Activated T-cell treated with anti-CD3 and anti-CD28 coated beads for 1 hour (primary cell): ENCODE measurements at regions not wholly inside any gene's neighbourhood (a gene's known extent, or its start where the extent isn't known, plus 50 kb on each side); places are given as distances from the start of the nearest gene placed in this dataset.
"Not testable (repeated sequence)": the region's sequence is repeated elsewhere in the genome, so short reads cannot be mapped to it uniquely, and the experiment has no call there.

Experiments
- DNase-seq: peaks from one replicate; pipeline ENCODE4 v3.0.0-alpha.2; 2020; ENCODE audit warnings: low read depth

GRCh38 chr18:8882632-8883408 lies 177.5 kb downstream of the MTCL1 start:
- DNase-seq, result no peak

DNA sequence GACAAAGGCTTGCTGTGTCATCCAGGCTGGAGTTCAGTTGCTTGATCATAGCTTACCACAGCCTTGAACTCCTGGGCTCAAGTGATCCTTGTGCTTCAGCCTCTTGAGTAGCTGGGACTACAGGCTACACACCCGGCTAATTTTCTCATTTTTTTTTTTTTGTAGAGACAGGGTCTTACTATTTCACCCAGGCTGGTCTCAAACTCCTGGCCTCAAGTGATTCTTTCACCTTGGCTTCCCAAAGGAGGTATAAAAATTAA lies 178.0 kb downstream of the MTCL1 start:
- no peak for DNase-seq

DNA sequence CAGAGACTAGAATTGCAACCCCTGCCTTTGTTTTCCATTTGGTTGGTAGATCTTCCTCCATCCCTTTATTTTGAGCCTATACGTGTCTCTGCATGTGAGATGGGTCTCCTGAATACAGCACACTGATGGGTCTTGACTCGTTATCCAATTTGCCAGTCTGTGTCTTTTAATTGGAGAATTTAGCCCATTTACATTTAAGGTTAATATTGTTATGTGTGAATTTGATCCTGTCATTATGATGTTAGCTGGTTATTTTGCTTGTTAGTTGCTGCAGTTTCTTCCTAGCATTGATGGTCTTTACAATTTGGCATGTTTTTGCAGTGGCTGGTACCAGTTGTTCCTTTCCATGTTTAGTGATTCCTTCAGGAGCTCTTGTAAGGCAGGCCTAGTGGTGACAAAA lies 182.5 kb downstream of the MTCL1 start:
- DNase-seq, result not testable (repeated sequence)

GRCh38 chr18:8889489-8889888 lies 184.1 kb downstream of the MTCL1 start:
- no peak for DNase-seq

GRCh38 chr18:8890503-8890902 lies 185.1 kb downstream of the MTCL1 start:
- DNase-seq, result not testable (repeated sequence)

DNA sequence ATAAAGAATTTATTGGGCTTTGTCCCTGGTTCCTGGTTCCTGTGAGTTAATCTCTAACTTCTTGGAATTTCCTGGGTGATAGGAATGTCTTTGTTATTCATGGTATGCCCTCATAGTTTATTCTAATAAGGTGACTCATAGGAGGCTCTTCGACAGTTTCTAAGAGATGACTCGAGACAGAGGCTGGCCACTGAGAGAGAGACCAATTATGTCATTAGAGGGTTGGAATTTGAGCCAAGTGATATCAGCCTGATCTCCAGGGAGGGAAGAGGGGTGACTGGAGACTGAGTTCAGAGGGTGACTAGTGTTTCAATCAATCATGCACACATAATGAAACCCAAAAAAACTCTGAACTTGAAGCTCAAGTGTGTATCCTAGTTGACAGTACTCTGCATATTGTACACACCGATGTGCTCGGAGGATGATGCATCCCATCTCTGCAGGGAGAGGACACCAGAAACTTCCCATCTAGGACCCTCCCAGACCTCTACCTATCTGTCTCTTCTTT lies 185.7 kb downstream of the MTCL1 start:
- no peak for DNase-seq

DNA sequence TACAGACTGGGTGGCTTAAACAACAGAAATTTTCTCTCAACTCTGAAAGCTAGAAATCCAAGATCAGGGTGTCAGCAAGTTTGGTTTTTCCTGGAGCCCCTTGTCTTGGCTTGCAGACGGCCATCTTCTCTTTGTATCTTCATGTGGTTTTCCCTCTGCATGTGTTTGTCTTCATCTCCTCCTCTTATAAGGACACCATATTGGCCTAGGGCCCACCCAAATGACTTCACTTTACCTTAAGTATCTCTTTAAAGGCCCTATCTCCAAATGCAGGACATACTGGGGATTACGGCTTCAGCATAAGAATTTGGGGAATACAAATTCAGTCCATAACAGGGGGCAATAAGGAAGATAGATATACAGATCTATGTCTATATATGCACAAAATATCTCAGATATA lies 187.9 kb downstream of the MTCL1 start:
- DNase-seq, result no peak

DNA sequence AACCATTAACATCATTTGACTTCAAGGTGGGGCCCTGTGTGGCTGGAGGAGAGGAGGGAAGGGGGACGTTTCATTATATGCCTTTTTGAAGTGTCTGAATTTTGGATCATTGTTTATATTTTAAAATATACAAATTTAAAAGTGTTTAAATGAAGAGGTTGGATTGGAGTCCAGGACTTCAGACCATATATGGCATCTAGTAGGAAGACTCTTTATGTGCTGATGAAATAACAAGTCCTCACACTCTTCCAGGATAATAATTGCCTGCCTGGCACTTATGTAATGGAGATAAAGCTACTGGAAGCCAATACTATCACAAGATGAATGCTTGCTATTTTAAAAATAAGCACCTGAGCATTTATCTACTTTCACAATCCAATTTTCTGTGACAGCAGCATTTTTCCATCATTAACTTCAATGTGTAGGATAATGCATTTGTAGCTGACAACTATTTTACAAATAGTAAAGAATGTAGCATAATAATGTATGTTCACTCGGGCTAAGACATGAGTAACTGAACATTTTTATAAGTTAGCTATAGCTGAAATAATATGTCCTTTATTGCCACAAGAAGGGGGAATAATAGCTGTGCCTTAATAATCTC lies 188.4 kb downstream of the MTCL1 start:
- no peak for DNase-seq

DNA sequence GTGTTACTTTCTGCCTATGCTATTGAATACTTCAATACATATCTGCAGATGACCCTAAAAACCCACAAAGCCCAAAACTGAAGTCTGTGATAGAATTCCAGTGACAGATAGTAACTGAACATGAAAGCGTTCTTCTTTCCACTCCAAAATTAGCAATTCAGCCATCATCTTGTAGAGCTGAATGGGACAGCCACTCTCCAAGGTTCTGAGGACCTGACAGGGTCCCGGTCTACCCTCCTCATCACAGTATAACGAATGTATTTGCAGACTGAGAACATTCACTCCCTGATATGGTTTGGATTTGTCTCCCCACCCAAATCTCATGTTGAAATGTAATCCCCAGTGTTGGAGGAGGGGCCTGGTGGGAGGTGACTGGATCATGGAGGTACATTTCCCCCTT lies 189.5 kb downstream of the MTCL1 start:
- no peak for DNase-seq

- no peak for DNase-seq
Measured at GRCh38 chr18:8895341-8895740, 190.0 kb downstream of the MTCL1 start.

- DNase-seq, result no peak
Measured at GRCh38 chr18:8895987-8896619, 190.7 kb downstream of the MTCL1 start.

GRCh38 chr18:8899000-8899399 lies 193.6 kb downstream of the MTCL1 start:
- no peak for DNase-seq

- DNase-seq, result no peak
Measured at GRCh38 chr18:8900552-8900951, 195.2 kb downstream of the MTCL1 start.

DNA sequence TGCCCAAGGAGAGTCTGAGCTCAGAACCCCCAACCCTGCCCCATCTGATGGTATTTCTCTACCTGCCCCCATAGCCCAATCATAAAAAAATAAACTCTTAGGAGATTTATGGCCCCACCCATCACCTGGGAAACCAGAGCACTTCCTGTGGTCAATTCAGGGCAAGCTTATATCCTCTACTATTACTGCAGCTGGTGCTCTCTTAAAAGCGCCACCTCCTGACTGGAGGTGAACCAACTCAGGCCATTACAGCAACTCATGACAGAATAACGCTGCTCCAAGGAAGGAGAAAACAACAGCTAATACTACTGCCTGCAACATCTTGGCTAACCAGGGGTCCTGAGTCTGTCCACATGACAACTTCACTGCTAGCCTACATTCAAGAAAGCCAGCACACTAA lies 195.7 kb downstream of the MTCL1 start:
- DNase-seq, result no peak

DNA sequence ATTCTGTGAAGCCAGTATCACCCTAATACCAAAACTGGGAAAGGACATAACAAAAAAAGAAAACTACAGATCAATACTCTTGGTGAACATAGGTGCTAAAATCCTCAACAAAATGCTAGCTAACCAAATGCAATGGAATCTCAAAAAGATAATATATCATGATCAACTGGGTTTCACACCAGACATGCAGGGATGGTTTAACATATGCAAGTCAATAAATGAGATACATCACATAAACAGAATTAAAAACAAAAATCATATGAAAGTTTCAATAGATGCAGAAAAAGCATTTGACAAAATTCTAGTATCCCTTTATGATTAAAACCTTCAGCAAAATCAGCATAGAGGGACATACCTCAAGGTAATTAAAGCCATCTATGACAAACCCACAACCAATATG lies 198.2 kb upstream of the NDUFV2 start:
- DNase-seq, result no peak

DNA sequence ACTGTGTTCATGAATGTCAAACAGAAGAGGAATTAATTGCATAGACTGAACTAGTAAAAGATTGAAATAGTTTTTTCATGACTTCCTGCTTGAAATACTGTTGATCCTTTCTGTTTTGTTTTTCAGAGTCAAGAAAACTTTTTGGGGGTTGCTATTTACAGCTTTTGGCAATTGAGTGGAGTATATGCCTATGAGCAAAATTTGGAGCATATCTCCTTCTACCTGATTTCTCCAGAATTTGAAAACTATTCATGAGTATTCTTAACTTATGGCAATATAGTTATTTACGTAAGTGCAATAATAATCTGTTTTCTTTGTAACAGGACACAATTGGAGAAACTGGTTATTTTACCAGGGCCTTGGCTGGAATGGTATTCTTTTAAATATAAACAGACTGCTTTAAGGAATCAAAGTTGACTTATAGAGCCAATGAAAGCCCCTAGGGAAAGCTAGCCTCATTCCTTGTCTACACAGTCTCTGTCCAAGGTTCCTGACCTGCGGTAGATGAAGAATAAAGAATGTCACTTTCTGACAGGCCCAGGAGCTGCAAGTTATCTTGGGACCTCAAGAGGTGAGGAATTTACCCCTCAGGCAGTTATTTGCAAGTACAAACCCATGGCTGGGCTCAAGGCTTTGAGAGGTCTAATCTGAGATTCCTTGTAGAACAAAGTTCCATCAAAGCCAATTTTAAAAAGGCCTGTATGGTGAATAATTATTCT lies 193.5 kb upstream of the NDUFV2 start:
- DNase-seq, result no peak

GRCh38 chr18:8910186-8910822 lies 192.2 kb upstream of the NDUFV2 start:
- no peak for DNase-seq

DNA sequence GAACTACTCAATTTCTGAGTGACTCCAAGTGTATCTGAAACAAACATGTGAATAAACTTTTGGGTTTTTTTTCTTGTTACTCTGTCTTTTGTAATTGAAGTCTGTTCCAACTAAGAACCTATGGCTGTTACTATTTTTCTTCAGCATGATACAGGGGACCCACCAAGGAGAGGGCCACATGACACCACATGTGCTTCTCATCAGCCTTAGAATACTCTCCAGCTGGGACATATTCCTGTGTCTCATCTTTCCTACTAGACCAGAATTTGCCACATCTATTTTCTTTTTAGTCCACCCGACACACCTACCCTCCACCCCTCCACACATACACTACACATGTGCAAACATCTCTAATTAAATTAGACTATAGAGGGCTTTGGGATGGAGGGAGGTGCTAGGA lies 191.7 kb upstream of the NDUFV2 start:
- DNase-seq, result no peak

DNA sequence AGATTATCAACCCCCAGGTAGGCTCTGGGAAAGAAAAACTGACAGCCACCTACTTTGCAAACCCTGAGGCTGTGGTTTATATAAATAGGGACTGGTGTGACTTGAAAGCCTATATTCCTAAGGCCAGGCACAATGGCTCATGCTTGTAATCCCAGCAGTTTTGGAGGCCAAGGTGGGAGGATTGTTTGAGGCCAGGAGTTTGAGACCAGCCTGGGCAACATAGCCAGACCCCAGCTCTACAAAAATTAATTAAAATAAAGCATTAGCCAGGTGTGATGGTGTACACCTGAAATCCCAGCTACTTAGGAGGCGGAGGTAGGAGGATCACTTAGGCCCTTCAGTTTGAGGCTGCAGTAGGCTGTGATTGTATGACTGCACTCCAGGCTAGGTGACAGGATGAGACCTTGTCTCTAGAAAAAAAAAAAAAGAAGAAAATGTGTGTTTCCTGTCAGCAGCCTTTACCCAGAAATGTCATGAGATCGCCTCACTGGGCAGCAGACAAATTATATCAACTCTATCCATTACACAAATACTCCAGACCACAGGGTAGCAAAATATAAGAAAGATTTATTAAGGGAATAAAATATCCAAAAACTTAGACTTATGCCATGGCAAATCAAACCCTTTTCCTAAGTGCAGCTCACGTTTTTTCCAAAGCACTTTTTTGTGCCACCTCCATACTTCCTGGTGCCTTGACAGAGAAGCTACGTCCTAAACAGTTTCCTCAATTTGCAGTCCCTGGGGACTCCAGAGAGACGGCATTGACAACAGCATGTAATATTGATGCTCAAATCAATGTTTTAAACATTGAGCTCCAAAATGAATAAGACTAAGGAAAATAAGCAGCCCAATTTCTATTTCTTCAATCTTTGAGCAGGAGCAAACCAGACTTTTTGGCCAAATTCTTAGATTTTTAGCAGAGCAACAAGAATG lies 190.8 kb upstream of the NDUFV2 start:
- no peak for DNase-seq

DNA sequence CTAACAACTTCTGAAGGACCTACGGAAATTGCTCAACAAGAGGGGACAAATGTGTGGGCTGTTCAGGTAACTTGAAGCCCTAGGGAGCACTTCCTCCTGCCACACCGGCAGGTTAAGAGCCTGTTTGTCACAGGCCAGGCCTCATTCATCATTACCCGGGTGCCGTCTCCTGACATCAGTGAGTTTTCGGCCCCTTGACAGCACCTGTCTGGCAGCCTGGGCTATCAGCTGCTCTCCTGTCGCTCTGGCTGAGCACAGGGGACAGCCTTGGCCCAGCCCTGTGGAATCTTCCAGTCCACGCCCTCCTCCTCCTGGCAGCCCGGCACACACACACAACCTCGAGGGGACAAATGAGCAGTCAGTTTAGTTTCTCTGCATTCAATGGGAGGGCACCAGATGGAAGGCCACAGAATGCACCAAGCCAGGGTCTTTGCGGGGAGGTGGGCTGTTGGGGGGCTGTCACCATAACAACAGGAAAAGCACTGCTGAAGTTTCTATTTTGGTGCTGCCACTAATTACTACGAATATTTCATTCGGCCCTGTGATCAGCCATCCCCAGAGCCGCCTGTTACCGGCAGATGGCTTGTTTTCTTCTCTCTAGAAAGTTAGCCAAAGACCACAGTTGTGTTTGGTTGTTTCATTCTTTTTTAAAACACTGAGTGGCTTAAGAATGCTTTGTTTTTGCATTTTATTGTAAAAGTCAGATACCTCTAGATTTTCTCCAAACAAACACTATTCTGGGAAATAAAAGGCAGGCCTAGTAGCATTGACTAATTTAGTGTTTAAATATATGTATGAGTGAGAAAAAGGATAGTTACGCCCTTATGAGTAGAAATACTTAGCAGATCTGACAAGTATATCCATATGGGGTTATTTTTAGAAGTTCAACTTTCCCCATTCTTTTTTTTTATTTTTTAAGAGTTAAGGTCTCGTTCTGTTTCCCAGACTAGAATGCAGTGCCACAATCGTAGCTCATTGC lies 189.9 kb upstream of the NDUFV2 start:
- DNase-seq, result no peak
